Stimulated activated CD4-positive, alpha-beta T cell treated with anti-CD3 and anti-CD28 coated beads, Interleukin-1b, Interleukin-23, amount 100 ng/mL, for 4 hours (primary cell): ENCODE measurements at regions not wholly inside any gene's neighbourhood (a gene's known extent, or its start where the extent isn't known, plus 50 kb on each side); places are given as distances from the start of the nearest gene placed in this dataset.
"Not testable (repeated sequence)": the region's sequence is repeated elsewhere in the genome, so short reads cannot be mapped to it uniquely, and the experiment has no call there.

ENCODE experiments used
- DNase-seq, 2 donors: peaks; one replicate each; pipeline ENCODE4 v3.0.0-alpha.2; 2020; ENCODE audit warnings: low read depth in 2 of 2

- DNase-seq: not testable (repeated sequence)
These were observed 323.0 kb upstream of the ATP10A start for GRCh38 chr15:26186138-26186537.

DNA sequence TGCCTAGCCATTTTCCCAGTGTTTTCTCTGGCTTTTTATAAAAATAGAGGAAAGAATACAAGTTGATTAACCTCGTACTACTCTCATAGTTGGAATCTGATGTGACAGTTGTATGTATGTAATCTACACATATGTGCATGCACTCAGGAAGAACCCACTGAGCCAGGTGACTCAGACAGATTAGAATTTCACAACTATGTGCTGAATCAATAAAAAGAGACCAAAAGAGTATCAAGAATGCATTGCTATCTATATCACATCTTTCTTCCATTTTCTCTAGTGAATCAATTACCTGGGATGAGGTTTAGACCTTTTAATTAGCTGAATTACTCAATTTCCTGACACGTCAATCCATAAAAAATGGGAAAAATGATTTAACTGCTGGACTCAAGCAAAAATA lies 319.3 kb upstream of the ATP10A start:
- no peak for DNase-seq

DNA sequence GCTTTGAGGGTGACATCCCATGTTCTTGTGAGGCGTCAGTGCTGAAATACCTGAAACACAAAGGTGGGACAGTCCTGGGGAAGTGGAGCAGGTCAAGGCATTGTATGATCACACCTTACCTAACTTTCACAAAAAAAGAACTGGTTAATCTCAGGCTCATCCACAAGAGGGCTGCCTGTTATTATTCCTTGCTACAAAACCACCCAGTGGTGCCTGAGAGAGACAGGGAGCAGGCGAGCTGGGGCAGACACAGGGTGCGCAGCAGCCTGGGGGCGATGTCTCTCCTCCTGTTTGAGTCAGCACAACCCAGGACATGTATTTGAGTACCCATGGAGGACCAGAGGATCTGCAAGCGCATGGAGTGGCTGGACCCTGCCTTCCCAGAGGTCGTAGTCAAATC lies 316.8 kb upstream of the ATP10A start:
- DNase-seq: no peak

- no peak for DNase-seq
These were observed 315.6 kb upstream of the ATP10A start for GRCh38 chr15:26178640-26179220.

DNA sequence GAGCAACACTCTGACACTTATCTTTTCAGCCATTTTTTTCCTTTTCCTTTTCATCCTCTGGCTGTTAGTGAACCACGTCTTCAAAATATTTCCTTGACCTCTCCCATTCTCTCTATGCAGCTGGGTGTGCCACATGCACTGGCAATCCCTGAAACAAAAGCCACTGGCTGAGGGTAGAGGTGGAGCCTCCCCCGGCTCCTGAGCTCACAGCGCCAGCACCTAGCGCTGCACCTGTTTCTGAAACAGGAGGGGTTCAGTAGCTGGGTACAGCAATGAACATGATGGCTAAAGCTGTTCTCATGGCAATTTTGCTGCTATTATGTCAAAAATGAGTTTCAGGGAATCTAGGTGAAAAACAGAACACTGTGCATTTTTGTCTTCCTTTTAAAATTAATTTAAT lies 314.7 kb upstream of the ATP10A start:
- no peak for DNase-seq

GRCh38 chr15:26176831-26177230 lies 313.7 kb upstream of the ATP10A start:
- no peak for DNase-seq

- DNase-seq: no peak
These were observed 308.1 kb upstream of the ATP10A start for GRCh38 chr15:26171266-26171665.

DNA sequence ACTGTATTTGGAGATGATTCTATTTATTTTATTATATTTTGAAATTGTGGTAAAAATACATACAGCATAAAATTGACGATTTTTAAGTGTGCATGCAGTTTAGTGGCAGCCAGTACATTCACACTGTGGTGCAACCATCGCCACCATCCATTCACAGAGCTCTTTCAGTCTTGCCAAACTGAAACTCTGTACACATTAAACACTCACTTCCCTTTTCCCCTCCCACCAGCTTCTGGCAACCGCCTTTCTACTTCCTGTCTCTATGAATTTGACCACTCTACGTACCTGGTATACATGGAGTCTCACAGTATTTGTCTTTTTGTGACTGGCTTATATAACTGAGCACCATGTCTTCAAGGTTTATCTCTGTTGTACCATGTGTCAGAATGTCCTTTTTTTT lies 303.3 kb upstream of the ATP10A start:
- no peak for DNase-seq

DNA sequence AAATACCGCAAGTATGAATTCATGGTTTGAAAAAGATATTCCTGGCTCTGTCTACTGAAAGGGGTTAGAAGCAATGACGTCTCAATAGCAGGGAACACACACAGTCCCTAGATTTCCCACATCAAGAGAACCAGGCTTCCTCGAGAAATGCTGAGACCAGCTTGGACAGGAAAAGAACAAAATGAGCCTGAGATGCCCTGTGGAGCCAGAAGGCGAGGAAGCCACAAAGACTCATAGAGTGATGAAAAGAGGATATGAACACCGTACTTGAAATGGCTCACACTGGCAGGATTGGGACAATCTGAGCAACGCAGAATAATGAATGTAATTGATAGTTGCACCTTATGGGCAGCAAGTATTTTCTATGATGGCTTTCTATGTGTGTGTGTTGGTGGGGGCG lies 302.4 kb upstream of the ATP10A start:
- no peak for DNase-seq

DNA sequence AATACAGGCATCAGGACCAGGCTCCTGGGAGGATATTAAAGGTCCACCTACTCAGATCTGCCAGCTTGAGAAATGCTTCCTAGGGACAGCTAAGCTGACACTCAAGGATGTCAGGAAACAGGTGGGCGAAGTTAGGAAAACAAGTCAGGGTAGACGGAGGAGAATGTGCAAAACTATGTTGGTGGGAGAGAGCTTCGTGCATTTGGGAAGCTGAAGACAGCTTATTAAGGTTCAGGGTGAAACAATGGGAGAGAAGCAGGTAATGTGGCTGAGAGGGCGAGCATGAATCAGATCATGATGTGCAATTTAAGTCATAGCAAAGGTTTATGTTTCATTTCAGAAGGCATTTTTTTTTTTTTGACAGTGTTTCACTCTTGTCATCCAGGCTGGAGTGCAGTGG lies 297.2 kb upstream of the ATP10A start:
- DNase-seq: no peak

DNA sequence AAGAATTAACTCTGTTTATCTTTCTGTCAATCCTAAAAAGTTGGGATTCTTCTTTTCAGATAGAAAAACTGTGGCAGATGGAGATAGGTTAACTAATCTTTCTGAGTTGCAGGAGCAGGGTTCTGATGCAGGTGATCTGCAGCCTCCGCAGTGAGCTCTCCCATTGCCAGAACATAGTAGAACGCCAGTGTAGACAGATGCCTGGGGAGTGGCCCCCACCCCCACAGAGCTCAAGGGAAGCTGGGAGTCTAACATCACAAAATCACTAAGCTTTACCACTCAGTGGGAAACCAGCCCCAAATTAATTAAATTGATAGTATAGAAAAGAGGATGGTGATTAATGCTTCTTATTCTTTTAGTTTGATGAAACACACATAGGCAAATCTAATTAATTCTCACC lies 295.0 kb upstream of the ATP10A start:
- DNase-seq: no peak

DNA sequence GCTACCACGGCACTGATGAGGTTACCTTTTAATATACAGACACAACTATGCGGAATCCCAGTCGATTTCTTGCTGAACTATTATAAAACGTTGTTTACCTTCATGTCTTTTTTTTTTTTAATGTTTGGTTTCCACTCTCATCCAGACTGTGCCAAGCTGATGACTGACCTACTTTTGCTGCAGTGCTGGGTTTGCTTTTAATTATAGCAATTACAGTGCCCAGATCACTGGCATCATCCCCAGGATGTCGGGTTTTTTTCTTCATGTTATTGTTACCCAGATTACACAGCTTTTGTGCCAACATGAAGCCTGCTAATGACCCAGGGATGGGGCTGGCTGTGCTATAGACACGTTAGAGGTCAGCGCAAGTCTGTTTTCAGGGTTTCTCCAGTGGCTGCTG lies 294.0 kb upstream of the ATP10A start:
- DNase-seq: no peak

GRCh38 chr15:26156051-26156450 lies 292.9 kb upstream of the ATP10A start:
- DNase-seq: no peak

DNA sequence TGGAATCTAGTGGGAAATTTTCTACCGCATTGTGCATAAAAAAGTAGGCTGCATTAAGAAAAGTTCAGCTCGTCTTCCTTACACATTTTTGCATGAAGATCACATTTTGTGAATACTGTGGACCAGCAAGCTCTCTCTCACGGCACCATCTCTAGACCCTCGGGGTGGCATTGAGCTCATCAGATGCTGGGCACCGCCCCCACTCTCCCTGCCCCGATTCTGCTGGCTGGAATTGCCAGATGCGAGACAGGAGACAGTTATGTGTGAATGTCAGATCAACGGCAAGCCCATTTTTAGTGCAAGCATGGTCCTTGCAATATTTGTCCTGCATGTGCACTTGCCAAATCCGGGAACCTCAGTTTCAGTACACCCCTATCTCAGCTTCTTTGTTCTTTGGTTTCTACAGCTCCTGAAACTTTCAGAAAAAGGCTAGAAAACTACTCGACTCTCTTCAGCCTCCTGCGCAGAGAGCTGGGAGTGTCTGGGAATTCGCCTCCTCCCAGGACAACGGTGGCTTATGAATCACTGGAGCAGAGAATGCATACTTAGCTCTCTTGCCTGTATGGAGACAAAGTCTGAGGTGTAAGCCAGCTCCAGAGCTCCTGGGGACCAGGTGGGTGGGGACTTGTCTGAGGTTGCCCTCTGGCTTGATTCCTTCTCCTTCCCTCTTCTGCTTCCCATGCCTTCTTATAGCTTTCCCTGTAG lies 285.2 kb upstream of the ATP10A start:
- no peak for DNase-seq

- no peak for DNase-seq
These were observed 283.1 kb upstream of the ATP10A start for GRCh38 chr15:26146202-26146601.

DNA sequence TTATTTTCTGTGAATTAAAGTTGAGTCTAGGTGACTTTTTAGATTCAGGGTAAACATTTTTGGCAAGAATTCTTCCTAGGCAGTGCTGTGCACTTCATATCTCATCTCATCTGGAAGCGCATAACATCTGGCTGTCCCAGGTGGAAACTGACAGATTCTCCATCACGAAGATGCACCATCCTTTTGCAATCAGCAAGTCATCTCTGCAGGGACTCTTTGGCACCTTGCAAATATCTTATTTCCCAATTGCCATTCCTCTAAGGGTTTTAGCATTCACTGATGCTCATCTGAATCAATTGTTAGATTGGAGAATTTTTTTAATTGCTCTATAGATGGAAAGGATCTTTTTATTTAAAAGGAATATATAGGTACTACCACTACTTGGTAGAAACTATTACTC lies 282.7 kb upstream of the ATP10A start:
- no peak for DNase-seq

GRCh38 chr15:26144836-26145235 lies 281.7 kb upstream of the ATP10A start:
- no peak for DNase-seq

GRCh38 chr15:26143221-26143620 lies 280.1 kb upstream of the ATP10A start:
- no peak for DNase-seq

GRCh38 chr15:26134812-26135211 lies 271.7 kb upstream of the ATP10A start:
- DNase-seq: no peak

GRCh38 chr15:26134152-26134551 lies 271.0 kb upstream of the ATP10A start:
- DNase-seq: no peak

- DNase-seq: no peak
These were observed 269.7 kb upstream of the ATP10A start for GRCh38 chr15:26132811-26133210.

DNA sequence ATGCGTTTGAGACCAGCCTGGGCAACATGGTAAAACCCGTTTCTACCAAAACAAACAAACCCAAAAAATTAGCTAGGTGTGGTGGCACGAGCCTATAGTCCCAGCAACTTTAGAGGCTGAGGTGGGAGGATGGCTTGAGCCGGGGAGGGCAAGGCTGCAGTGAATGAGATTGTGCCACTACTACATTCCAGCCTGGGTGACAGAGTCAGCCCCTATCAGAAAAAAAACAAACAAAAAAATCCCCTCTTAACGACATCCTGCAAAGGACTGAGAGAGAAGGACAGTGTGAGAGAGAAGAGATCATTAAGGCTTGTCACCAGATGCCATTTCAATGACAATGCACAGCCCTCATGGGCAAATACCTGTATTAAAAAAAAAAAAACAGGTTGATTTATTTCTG lies 266.7 kb upstream of the ATP10A start:
- no peak for DNase-seq

- no peak for DNase-seq
These were observed 265.5 kb upstream of the ATP10A start for GRCh38 chr15:26128611-26129140.
